ENCODE measurements at regions not wholly inside any gene's neighbourhood (a gene's known extent, or its start where the extent isn't known, plus 50 kb on each side); places are given as distances from the start of the nearest gene placed in this dataset.

- DNase-seq, result no peak
Observed at GRCh38 chr17:51496378-51496777, 236.0 kb downstream of the UTP18 start.

DNA sequence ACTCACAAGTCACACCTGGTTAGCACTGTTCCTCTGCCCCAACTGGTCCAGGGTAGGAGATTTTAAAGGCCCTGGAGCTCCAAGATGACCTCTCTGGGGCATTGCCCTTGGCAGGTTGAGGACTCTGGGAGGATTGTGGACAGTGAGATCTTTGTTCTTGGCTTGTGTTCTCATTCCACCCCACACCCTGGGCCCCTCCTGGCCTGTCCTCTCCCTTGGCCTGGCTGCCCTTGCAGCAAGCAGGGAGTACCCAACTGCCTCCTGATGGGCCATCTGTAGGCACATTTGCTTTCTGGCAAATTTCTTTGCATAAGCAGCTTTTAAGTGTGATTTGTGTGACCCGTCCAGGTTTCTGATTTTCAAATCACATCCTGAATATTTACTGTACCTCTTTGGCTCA lies 239.6 kb downstream of the UTP18 start:
- no peak for DNase-seq

GRCh38 chr17:51500454-51500853 lies 240.1 kb downstream of the UTP18 start:
- no peak for DNase-seq

DNA sequence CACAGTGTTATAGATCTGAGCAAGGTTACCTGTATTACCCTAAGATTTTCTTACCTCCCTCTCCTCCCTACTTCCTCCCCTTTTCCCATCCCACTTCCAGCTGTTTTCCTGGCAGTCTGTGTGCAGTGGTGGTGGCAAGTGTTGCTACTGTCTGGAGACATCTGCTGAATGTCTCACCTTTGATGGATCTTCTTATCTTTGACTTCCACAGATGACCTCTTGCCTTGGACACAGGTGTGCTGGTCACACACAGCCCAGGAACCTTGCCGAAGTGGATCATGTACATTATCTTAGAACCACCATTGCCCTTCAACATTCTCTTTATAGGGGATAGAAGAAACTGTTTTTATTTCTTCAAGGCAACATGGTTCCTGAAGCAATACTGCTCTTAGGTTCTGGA lies 245.1 kb downstream of the UTP18 start:
- no peak for DNase-seq

DNA sequence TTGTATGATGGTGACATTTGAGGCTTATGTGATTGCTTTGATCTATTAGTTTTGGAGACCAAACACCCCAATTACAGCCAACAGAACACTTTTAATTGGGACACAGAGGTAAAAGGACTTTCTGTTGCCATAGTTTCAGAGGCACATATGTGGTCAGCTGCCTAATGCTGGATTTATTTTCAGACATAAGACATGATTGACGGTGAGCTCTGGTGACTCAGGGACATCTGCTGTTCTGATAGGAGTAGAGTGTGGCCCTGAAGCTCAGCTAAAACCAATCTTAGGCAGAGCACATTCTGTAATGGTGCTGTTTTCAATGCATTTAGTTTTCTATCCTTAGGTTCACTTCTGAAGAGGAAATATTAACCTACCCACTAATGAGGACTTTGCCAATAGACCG lies 247.1 kb downstream of the UTP18 start:
- no peak for DNase-seq

DNA sequence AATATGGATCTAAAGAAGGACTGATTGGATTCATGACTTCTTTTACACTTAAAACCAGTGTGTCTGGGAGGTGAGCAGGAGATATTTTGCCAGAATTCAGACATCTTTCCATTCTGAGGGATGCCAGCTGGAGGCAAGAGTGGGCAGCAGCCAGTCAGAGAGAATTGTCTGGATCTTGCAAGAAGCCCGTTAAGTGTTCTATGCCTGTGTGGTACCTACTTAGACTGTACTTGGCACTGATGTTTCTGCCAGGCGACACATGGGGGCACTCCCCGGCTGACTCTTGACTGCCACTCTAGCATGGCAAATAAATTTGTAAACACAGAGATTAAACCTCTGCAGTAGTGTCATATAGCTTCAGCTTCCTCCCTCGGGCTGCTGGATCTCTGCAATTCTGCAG lies 247.7 kb downstream of the UTP18 start:
- DNase-seq, result no peak

GRCh38 chr17:51510940-51511339 lies 250.6 kb downstream of the UTP18 start:
- DNase-seq, result no peak

DNA sequence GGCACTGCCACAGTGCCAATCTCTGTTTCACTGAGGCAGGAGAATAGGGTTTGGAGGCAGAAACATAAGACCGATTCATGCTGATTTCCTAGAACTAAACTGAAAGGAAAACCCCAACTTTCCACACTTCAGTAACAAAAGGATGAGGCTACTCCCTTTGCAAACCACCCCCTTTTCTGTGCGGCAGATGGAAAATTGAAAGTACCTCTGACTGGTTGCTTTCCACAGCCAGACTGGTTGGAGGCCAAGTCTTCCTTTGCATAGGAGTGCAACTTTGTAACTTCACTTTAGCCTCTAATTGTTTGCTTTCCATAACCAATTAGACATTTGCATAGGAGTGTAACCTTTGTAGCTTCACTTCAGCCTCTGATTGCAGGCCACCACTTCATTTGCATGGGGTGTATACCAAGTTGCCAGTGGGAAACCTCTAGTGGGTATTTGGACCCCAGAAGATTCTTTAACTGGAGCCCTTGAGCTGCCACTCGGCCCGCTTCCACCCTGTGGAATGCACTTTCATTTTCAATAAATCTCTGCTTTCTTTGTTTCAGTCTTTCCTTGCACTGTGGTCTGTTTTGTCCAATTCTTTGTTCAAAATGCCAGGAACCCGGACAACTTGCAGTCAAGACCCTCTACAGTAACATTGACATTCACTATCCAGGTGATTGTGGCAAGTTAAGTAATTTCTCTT lies 252.0 kb downstream of the UTP18 start:
- DNase-seq, result no peak

DNA sequence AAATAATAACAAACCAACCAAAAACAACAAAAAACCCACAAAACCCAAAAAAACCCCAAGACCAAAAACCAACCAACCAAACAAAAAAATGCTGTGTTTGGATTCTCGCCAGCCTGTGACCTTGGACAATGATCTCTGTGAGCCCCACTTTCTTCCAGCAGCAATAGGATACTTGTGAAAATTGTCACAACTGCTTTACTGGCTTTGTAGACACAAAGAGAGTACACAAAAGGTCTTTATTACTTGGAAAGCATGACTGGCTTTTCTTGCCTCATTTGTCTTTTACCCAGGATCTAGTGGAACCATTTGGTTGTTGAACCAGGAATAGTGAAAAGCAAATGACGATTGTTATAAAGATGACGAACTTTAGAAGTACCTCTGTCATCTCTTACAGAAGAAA lies 256.6 kb downstream of the UTP18 start:
- DNase-seq, result no peak

GRCh38 chr17:51524524-51524923 lies 264.2 kb downstream of the UTP18 start:
- no peak for DNase-seq

- DNase-seq, result no peak
Observed at GRCh38 chr17:51526507-51526906, 266.2 kb downstream of the UTP18 start.

GRCh38 chr17:51527225-51527982 lies 267.1 kb downstream of the UTP18 start:
- no peak for DNase-seq

GRCh38 chr17:51528111-51528510 lies 267.8 kb downstream of the UTP18 start:
- DNase-seq, result no peak

- DNase-seq, result no peak
Observed at GRCh38 chr17:51533219-51533618, 272.9 kb downstream of the UTP18 start.

DNA sequence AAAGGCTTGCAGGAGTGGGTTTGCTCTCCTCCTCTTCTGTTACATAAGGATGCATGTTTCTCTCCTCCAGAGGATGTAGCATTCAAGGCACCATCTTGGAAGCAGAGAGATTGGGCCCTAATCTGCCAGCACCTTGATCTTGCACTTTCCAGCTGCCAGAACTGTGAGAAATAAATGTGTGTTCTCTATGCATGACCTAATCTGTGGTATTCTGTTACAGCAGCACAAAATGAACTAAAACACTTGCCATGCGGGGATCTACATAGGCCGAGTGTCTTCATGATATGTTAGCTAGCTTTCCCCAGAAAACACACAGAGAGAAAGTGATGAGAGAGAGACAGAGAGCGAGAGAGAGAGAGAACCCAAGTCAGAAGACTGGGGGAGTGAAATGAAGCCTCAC lies 273.5 kb downstream of the UTP18 start:
- DNase-seq, result no peak

GRCh38 chr17:51536627-51537026 lies 276.3 kb downstream of the UTP18 start:
- no peak for DNase-seq

- no peak for DNase-seq
Observed at GRCh38 chr17:51537996-51538550, 277.7 kb downstream of the UTP18 start.

DNA sequence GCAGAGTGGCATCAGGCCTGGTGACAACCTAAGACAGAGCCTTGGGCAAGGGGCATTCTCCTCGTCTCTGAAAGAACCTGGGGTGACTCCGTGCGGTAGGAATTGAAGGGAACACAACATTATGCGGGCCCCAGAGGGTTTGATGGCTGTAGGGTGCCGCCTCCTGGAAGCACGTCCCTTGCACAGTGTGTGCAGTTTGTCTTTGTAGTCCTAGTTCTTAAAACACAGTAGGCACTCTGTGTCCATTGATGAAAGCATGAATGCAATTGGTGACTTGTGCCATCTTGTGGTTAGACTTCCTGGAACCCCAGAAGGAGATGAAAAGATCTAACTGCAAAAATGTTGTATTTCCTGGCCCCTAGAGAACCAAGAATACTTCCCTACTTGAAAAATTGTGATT lies 279.8 kb downstream of the UTP18 start:
- no peak for DNase-seq

DNA sequence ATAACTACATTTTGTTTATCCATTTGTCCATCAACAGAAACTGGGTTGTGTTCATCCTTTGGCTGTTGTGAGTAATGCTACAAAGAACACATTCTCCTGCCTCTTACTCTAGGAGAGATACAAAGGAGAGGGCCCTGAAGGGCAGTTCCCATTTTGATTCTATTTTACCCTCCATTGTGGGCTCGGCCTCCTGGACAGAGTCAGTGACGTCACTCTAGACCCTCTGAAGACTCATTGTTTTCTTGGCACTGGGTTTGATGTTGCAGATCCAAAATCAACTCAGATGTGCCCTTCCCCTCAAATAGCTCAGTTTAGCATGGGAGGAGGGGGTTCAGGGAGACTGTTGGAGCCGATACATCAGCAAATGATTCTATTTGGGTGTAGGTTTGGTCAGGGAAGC lies 280.9 kb downstream of the UTP18 start:
- no peak for DNase-seq

GRCh38 chr17:51546114-51546513 lies 285.8 kb downstream of the UTP18 start:
- DNase-seq, result no peak

- no peak for DNase-seq
Observed at GRCh38 chr17:51548125-51548524, 287.8 kb downstream of the UTP18 start.

- no peak for DNase-seq
Observed at GRCh38 chr17:51555153-51555552, 294.8 kb downstream of the UTP18 start.

GRCh38 chr17:51559778-51560177 lies 299.4 kb downstream of the UTP18 start:
- no peak for DNase-seq

GRCh38 chr17:51560398-51560797 lies 300.1 kb downstream of the UTP18 start:
- no peak for DNase-seq
